ENCODE measurements at regions not wholly inside any gene's neighbourhood (a gene's known extent, or its start where the extent isn't known, plus 50 kb on each side); places are given as distances from the start of the nearest gene placed in this dataset.

GRCh38 chr4:134139188-134139587 lies 62.4 kb downstream of the PABPC4L start:
- H3K27ac ChIP-seq (ENCODE audit: low read depth in 1 of 2, low read length in 2 of 2): no peak overlapping the region
- intact Hi-C loops (cut with DNase I, micrococcal nuclease): no loop called here
- H3K4me3 ChIP-seq (ENCODE audit: low read length): no peak overlapping the region
- TF ChIP-seq, protein P1, sequence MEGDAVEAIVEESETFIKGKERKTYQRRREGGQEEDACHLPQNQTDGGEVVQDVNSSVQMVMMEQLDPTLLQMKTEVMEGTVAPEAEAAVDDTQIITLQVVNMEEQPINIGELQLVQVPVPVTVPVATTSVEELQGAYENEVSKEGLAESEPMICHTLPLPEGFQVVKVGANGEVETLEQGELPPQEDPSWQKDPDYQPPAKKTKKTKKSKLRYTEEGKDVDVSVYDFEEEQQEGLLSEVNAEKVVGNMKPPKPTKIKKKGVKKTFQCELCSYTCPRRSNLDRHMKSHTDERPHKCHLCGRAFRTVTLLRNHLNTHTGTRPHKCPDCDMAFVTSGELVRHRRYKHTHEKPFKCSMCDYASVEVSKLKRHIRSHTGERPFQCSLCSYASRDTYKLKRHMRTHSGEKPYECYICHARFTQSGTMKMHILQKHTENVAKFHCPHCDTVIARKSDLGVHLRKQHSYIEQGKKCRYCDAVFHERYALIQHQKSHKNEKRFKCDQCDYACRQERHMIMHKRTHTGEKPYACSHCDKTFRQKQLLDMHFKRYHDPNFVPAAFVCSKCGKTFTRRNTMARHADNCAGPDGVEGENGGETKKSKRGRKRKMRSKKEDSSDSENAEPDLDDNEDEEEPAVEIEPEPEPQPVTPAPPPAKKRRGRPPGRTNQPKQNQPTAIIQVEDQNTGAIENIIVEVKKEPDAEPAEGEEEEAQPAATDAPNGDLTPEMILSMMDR (IDR thresholded peaks at IDR 0.05): no peak
- ATAC-seq (ENCODE audit: poor library complexity) (no peak), DNase-seq (no peak)
- Mint-ChIP-seq H3K4me3 (no peak overlapping the region), H3K4me1 (ENCODE audit: low read depth) (no peaks in the 10 kb centered on the region), H3K9me3 (peaks cover 4% of the 10 kb centered on the region), H3K36me3 (ENCODE audit: low read depth) (no peaks in the 10 kb centered on the region), H3K27me3 (no peaks in the 10 kb centered on the region), H3K27ac (no peak overlapping the region)
- ChIA-PET CTCF (interaction anchor here (1.1 kb wide), 1 partner anchor 9 kb away, joined by 3 read pairs; no protein-coding TSS in a partner anchor), POLR2A (no interaction called here)
- H3K36me3 ChIP-seq (ENCODE audit: insufficient read depth, low read length): no peaks in the 10 kb centered on the region
- H3K4me1 ChIP-seq (ENCODE audit: insufficient read depth, low read length): no peaks in the 10 kb centered on the region
- H3K9me3 ChIP-seq (ENCODE audit: control insufficient read depth in 1 of 2, insufficient read depth in 1 of 2, low read length in 2 of 2): no peaks in the 10 kb centered on the region
- no peaks in the 10 kb centered on the region for H3K27me3 ChIP-seq (ENCODE audit: control insufficient read depth in 1 of 2, insufficient read depth in 2 of 2, low read length in 2 of 2)

GRCh38 chr4:134132086-134132783 lies 69.4 kb downstream of the PABPC4L start:
- Histone ChIP-seq H3K27me3 (ENCODE audit: control insufficient read depth in 1 of 2, insufficient read depth in 2 of 2, low read length in 2 of 2) (no peaks in the 10 kb centered on the region), H3K4me1 (ENCODE audit: insufficient read depth, low read length) (no peaks in the 10 kb centered on the region), H3K36me3 (ENCODE audit: insufficient read depth, low read length) (no peaks in the 10 kb centered on the region), H3K27ac (ENCODE audit: low read depth in 1 of 2, low read length in 2 of 2) (no peak overlapping the region), H3K9me3 (ENCODE audit: control insufficient read depth in 1 of 2, insufficient read depth in 1 of 2, low read length in 2 of 2) (peaks cover 0 to 4% of the 10 kb centered on the region in 2 experiments), H3K4me3 (ENCODE audit: low read length) (no peak overlapping the region)
- Mint-ChIP-seq H3K27ac (no peak overlapping the region), H3K4me3 (no peak overlapping the region), H3K36me3 (ENCODE audit: low read depth) (no peaks in the 10 kb centered on the region), H3K27me3 (no peaks in the 10 kb centered on the region), H3K4me1 (ENCODE audit: low read depth) (no peaks in the 10 kb centered on the region), H3K9me3 (peaks cover 11% of the 10 kb centered on the region)
- ATAC-seq (ENCODE audit: poor library complexity): no peak
- TF ChIP-seq, protein P1 (IDR thresholded peaks at IDR 0.05): no peak
- DNase-seq: no peak
- intact Hi-C loops (cut with DNase I, micrococcal nuclease): no loop called here
- ChIA-PET CTCF (no interaction called here), POLR2A (no interaction called here)

GRCh38 chr4:134126955-134127354 lies 74.6 kb downstream of the PABPC4L start:
- no peaks in the 10 kb centered on the region for H3K27me3 ChIP-seq (ENCODE audit: control insufficient read depth in 1 of 2, insufficient read depth in 2 of 2, low read length in 2 of 2)
- H3K36me3 Mint-ChIP-seq (ENCODE audit: low read depth): no peaks in the 10 kb centered on the region
- POLR2A ChIA-PET: no interaction called here
- no peak overlapping the region for H3K4me3 ChIP-seq (ENCODE audit: low read length)
- no peaks in the 10 kb centered on the region for H3K27me3 Mint-ChIP-seq
- no peak overlapping the region for H3K4me3 Mint-ChIP-seq
- ATAC-seq (ENCODE audit: poor library complexity) (no peak), DNase-seq (peak in 1 of 14 experiments; percentile 2)
- peaks cover 8% of the 10 kb centered on the region for H3K9me3 Mint-ChIP-seq
- CTCF ChIA-PET: no interaction called here
- no peak overlapping the region for H3K27ac ChIP-seq (ENCODE audit: low read depth in 1 of 2, low read length in 2 of 2)
- intact Hi-C loops (cut with DNase I, micrococcal nuclease): no loop called here
- H3K36me3 ChIP-seq (ENCODE audit: insufficient read depth, low read length): no peaks in the 10 kb centered on the region
- H3K27ac Mint-ChIP-seq: no peak overlapping the region
- H3K9me3 ChIP-seq (ENCODE audit: control insufficient read depth in 1 of 2, insufficient read depth in 1 of 2, low read length in 2 of 2): peaks cover 4 to 5% of the 10 kb centered on the region in 2 experiments
- TF ChIP-seq, protein P1 (IDR thresholded peaks at IDR 0.05): no peak
- H3K4me1 Mint-ChIP-seq (ENCODE audit: low read depth): no peaks in the 10 kb centered on the region
- no peaks in the 10 kb centered on the region for H3K4me1 ChIP-seq (ENCODE audit: insufficient read depth, low read length)
